Omental fat pad (tissue), 3 donors: ENCODE measurements at regions not wholly inside any gene's neighbourhood (a gene's known extent, or its start where the extent isn't known, plus 50 kb on each side); places are given as distances from the start of the nearest gene placed in this dataset.
"Not testable (repeated sequence)": the region's sequence is repeated elsewhere in the genome, so short reads cannot be mapped to it uniquely, and the experiment has no call there.

Experiments
- ATAC-seq: fragments of 150-250 bp; one replicate; pipeline ENCODE4 v1.9.1; 2016; ENCODE audit warnings: mild to moderate bottlenecking, moderate library complexity; ENCODE audit not compliant: low FRiP score
- DNase-seq: peaks from one replicate; pipeline ENCODE4 v3.0.0-alpha.2; 2019; ENCODE audit warnings: low spot score
- TF ChIP-seq, protein P1 (sequence below), 3 donors: fragments of 450-650 bp; IDR thresholded peaks; one replicate each; pipeline ENCODE4 v1.5.1; 2016 to 2017; ENCODE audit warnings: antibody characterized with exemption in 3 of 3, mild to moderate bottlenecking in 3 of 3, moderate library complexity in 2 of 3

- DNase-seq (no peak), ATAC-seq (no peak)
- TF ChIP-seq, protein P1, sequence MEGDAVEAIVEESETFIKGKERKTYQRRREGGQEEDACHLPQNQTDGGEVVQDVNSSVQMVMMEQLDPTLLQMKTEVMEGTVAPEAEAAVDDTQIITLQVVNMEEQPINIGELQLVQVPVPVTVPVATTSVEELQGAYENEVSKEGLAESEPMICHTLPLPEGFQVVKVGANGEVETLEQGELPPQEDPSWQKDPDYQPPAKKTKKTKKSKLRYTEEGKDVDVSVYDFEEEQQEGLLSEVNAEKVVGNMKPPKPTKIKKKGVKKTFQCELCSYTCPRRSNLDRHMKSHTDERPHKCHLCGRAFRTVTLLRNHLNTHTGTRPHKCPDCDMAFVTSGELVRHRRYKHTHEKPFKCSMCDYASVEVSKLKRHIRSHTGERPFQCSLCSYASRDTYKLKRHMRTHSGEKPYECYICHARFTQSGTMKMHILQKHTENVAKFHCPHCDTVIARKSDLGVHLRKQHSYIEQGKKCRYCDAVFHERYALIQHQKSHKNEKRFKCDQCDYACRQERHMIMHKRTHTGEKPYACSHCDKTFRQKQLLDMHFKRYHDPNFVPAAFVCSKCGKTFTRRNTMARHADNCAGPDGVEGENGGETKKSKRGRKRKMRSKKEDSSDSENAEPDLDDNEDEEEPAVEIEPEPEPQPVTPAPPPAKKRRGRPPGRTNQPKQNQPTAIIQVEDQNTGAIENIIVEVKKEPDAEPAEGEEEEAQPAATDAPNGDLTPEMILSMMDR (IDR thresholded peaks at IDR 0.05): no peak
Observed at GRCh38 chr4:124167602-124168001, 544.9 kb downstream of the ANKRD50 start.

- ATAC-seq, DNase-seq: not testable (repeated sequence)
Observed at GRCh38 chr4:124169524-124169923, 543.0 kb downstream of the ANKRD50 start.

GRCh38 chr4:124173912-124174311, 538.6 kb downstream of the ANKRD50 start:
- no peak for DNase-seq
- no peak for ATAC-seq
- TF ChIP-seq, protein P1 (IDR thresholded peaks at IDR 0.05): no peak

- TF ChIP-seq, protein P1 (IDR thresholded peaks at IDR 0.05): no peak
- DNase-seq: no peak
- no peak for ATAC-seq
Observed at GRCh38 chr4:124177647-124178425, 534.7 kb downstream of the ANKRD50 start.

GRCh38 chr4:124178449-124179021, 534.0 kb downstream of the ANKRD50 start:
- TF ChIP-seq, protein P1 (IDR thresholded peaks at IDR 0.05): no peak
- ATAC-seq (no peak), DNase-seq (no peak)

- TF ChIP-seq, protein P1 (IDR thresholded peaks at IDR 0.05): no peak
- DNase-seq (no peak), ATAC-seq (no peak)
Observed at GRCh38 chr4:124179506-124180186, 532.9 kb downstream of the ANKRD50 start.

DNA sequence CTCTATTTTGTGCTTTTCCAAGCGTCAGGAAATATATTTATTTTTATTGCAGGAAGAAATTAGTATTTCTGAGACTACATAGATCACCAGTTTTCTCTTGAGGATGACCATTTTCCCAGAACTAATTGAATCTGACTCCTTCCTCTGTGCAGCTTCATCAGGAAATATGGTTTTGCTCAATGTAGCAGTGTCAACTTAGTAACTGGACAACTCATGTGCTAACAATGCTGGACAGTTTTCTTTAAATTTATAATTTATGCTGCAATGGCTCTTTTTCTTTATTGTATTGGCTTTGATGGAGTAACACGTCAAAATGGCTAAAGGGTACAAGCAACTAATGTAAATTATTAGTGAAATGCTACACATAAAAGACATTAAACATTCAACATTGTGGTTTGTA, 531.5 kb downstream of the ANKRD50 start:
- ATAC-seq (no peak), DNase-seq (no peak)
- TF ChIP-seq, protein P1 (IDR thresholded peaks at IDR 0.05): no peak
